ENCODE measurements at regions not wholly inside any gene's neighbourhood (a gene's known extent, or its start where the extent isn't known, plus 50 kb on each side); places are given as distances from the start of the nearest gene placed in this dataset.
A peak's percentile ranks its signal among the peaks of the same experiment; 100 is the strongest.

GRCh38 chr3:194082743-194083636 is 53.0 kb upstream of the HES1 start:
- Histone ChIP-seq H3K9me3 (no peaks in the 10 kb centered on the region), H3K27ac (peak overlapping the region in 6 of 8 donors; percentile 5 to 46 (median 38)), H3K27me3 (replicated peaks in 1 of 7) (no peaks in the 10 kb centered on the region), H3K4me1 (peaks cover 0 to 55% (median 23%) of the 10 kb centered on the region in 6 donors), H3K36me3 (no peaks in the 10 kb centered on the region), H3K4me3 (no peak overlapping the region)
- WGBS, 5 donors = 61 to 74% (median 67%) methylated on average over 16 to 18 of the region's 18 CpGs
- intact Hi-C loops (cut with DNase I; ENCODE audit: low total_unique reads) = no loop called here
- no peak for DNase-seq
- TF ChIP-seq CTCF (IDR thresholded peaks at IDR 0.05 in 8 of 11, conservative IDR thresholded peaks at IDR 0.05 in 3 of 11) (no peak), POLR2AphosphoS5 (IDR thresholded peaks at IDR 0.05) (peak in 2 of 3 donors; percentile 33 to 51)

- no peaks in the 10 kb centered on the region for H3K9me3 ChIP-seq
- no peak for DNase-seq
- H3K4me3 ChIP-seq = no peak overlapping the region
- peak overlapping the region in 5 of 8 donors; percentile 5 to 46 (median 39) for H3K27ac ChIP-seq
- H3K36me3 ChIP-seq = no peaks in the 10 kb centered on the region
- H3K27me3 ChIP-seq (replicated peaks in 1 of 7) = no peaks in the 10 kb centered on the region
- intact Hi-C loops (cut with DNase I; ENCODE audit: low total_unique reads) = no loop called here
- WGBS, 5 donors = 79 to 93% (median 88%) methylated on average over 6 of the region's 6 CpGs
- TF ChIP-seq POLR2AphosphoS5 (IDR thresholded peaks at IDR 0.05) (no peak), CTCF (IDR thresholded peaks at IDR 0.05 in 8 of 11, conservative IDR thresholded peaks at IDR 0.05 in 3 of 11) (no peak), POLR2A (IDR thresholded peaks at IDR 0.05) (no peak)
- H3K4me1 ChIP-seq = peaks cover 0 to 63% (median 27%) of the 10 kb centered on the region in 6 donors
These were observed 52.2 kb upstream of the HES1 start for GRCh38 chr3:194083637-194084224.

- 60 to 80% (median 64%) methylated on average over 5 of the region's 5 CpGs for WGBS, 5 donors
- no peaks in the 10 kb centered on the region for H3K9me3 ChIP-seq
- intact Hi-C loops (cut with DNase I; ENCODE audit: low total_unique reads) = no loop called here
- TF ChIP-seq POLR2AphosphoS5 (IDR thresholded peaks at IDR 0.05) = no peak
- no peak for TF ChIP-seq CTCF (IDR thresholded peaks at IDR 0.05 in 8 of 11, conservative IDR thresholded peaks at IDR 0.05 in 3 of 11)
- TF ChIP-seq POLR2A (IDR thresholded peaks at IDR 0.05) = no peak
- H3K4me3 ChIP-seq = no peak overlapping the region
- peaks cover 4 to 68% (median 31%) of the 10 kb centered on the region in 6 donors for H3K4me1 ChIP-seq
- no peak for DNase-seq
- H3K27ac ChIP-seq = no peak overlapping the region
- H3K36me3 ChIP-seq = no peaks in the 10 kb centered on the region
- no peaks in the 10 kb centered on the region for H3K27me3 ChIP-seq (replicated peaks in 1 of 7)
These were observed 51.7 kb upstream of the HES1 start for GRCh38 chr3:194084284-194084683.
